H9 (cell line): ENCODE measurements at regions not wholly inside any gene's neighbourhood (a gene's known extent, or its start where the extent isn't known, plus 50 kb on each side); places are given as distances from the start of the nearest gene placed in this dataset.

Experiments
- DNase-seq: peaks from one replicate; pipeline ENCODE4 v3.0.0-alpha.2; 2017
- H2AFZ ChIP-seq: one replicate; pipeline ENCODE4 v1.6.1; 2013; ENCODE audit warnings: mild to moderate bottlenecking, low read length, control low read depth, moderate library complexity
- H2AK5ac ChIP-seq: 2 replicates; pipeline ENCODE4 v1.6.1; 2013; ENCODE audit warnings: low read length, control low read depth, mixed read lengths; ENCODE audit not compliant: insufficient read length
- H2BK120ac ChIP-seq: one replicate; pipeline ENCODE4 v1.6.1; 2013; ENCODE audit warnings: low read depth, mild to moderate bottlenecking, low read length, control low read depth, inconsistent platforms; ENCODE audit not compliant: poor library complexity, severe bottlenecking
- H2BK12ac ChIP-seq: 2 replicates; pipeline ENCODE4 v1.6.1; 2013; ENCODE audit warnings: low read length, control low read depth, mixed read lengths, low read depth; ENCODE audit not compliant: insufficient read length
- H2BK15ac ChIP-seq: 2 replicates; pipeline ENCODE4 v1.6.1; 2013; ENCODE audit warnings: low read depth, low read length, control low read depth
- H2BK20ac ChIP-seq: one replicate; pipeline ENCODE4 v1.6.1; 2013; ENCODE audit warnings: low read depth, mild to moderate bottlenecking, low read length, control low read depth, inconsistent platforms; ENCODE audit not compliant: poor library complexity, severe bottlenecking
- H2BK5ac ChIP-seq: 2 replicates; pipeline ENCODE4 v1.6.1; 2013; ENCODE audit warnings: low read length, control low read depth, mixed read lengths; ENCODE audit not compliant: insufficient read length
- H3K14ac ChIP-seq: 2 replicates; pipeline ENCODE4 v1.6.1; 2013; ENCODE audit warnings: low read length, control low read depth; ENCODE audit not compliant: insufficient read depth
- H3K18ac ChIP-seq: 2 replicates; pipeline ENCODE4 v1.6.1; 2013; ENCODE audit warnings: low read depth, mild to moderate bottlenecking, mixed read lengths, low read length, control low read depth; ENCODE audit not compliant: insufficient read length
- H3K23ac ChIP-seq: 2 replicates; pipeline ENCODE4 v1.6.1; 2013; ENCODE audit warnings: low read length, control low read depth, mixed read lengths, low read depth; ENCODE audit not compliant: insufficient read length
- H3K23me2 ChIP-seq: 2 replicates; pipeline ENCODE4 v1.6.1; 2013; ENCODE audit warnings: low read depth, mild to moderate bottlenecking, mixed read lengths, low read length, control low read depth; ENCODE audit not compliant: insufficient read length, poor library complexity, severe bottlenecking
- H3K27ac ChIP-seq: 2 replicates; pipeline ENCODE4 v1.5.1; 2013; ENCODE audit warnings: low read length, control low read depth, mixed read lengths, low read depth; ENCODE audit not compliant: insufficient read length
- H3K27me3 ChIP-seq: 2 replicates; pipeline ENCODE4 v1.6.1; 2013; ENCODE audit warnings: low read length, control low read depth, inconsistent platforms; ENCODE audit not compliant: insufficient read depth
- H3K4ac ChIP-seq: 2 replicates; pipeline ENCODE4 v1.6.1; 2013; ENCODE audit warnings: low read depth, mild to moderate bottlenecking, control low read depth, inconsistent platforms, low read length, moderate library complexity
- H3K4me1 ChIP-seq: 2 replicates; pipeline ENCODE4 v1.6.1; 2013; ENCODE audit warnings: low read length, control low read depth, inconsistent platforms; ENCODE audit not compliant: insufficient read depth
- H3K4me2 ChIP-seq: 2 replicates; pipeline ENCODE4 v1.6.1; 2013; ENCODE audit warnings: low read length, control low read depth, mixed read lengths; ENCODE audit not compliant: insufficient read length, insufficient read depth
- H3K56ac ChIP-seq: 2 replicates; pipeline ENCODE4 v1.6.1; 2013; ENCODE audit warnings: low read depth, mild to moderate bottlenecking, mixed read lengths, low read length, control low read depth; ENCODE audit not compliant: insufficient read length
- H3K79me1 ChIP-seq: 2 replicates; pipeline ENCODE4 v1.6.1; 2013; ENCODE audit warnings: low read depth, mild to moderate bottlenecking, moderate library complexity, low read length, control low read depth, inconsistent platforms; ENCODE audit not compliant: insufficient read depth, poor library complexity, severe bottlenecking
- H3K79me2 ChIP-seq: 2 replicates; pipeline ENCODE4 v1.6.1; 2013; ENCODE audit warnings: low read length, control low read depth, inconsistent platforms; ENCODE audit not compliant: insufficient read depth
- H3K9ac ChIP-seq: 2 replicates; pipeline ENCODE4 v1.6.1; 2013; ENCODE audit warnings: low read length, control low read depth, mixed read lengths; ENCODE audit not compliant: insufficient read length; ENCODE audit errors: extremely low read depth
- H3K9me3 ChIP-seq: one replicate; pipeline ENCODE4 v1.6.1; 2013; ENCODE audit warnings: low read depth, low read length, inconsistent platforms; ENCODE audit not compliant: control insufficient read depth
- H3T11ph ChIP-seq: one replicate; pipeline ENCODE4 v1.6.1; 2013; ENCODE audit warnings: mild to moderate bottlenecking, low read length, control low read depth, inconsistent platforms
- H4K20me1 ChIP-seq: one replicate; pipeline ENCODE4 v1.6.1; 2013; ENCODE audit not compliant: control insufficient read depth, insufficient read length, insufficient read depth
- H4K5ac ChIP-seq: 2 replicates; pipeline ENCODE4 v1.6.1; 2013; ENCODE audit warnings: low read depth, mild to moderate bottlenecking, mixed read lengths, low read length, control low read depth; ENCODE audit not compliant: insufficient read length
- H4K8ac ChIP-seq: replicated peaks from 2 replicates; pipeline ENCODE4 v1.6.1; 2013; ENCODE audit warnings: low read length, control low read depth, mixed read lengths, low read depth; ENCODE audit not compliant: insufficient read length
- H4K91ac ChIP-seq: 2 replicates; pipeline ENCODE4 v1.6.1; 2013; ENCODE audit warnings: low read depth, mild to moderate bottlenecking, moderate library complexity, mixed read lengths, low read length, control low read depth; ENCODE audit not compliant: insufficient read length
- H3K27ac Mint-ChIP-seq, 3 experiments: 2 replicates in 2 of 3; 3 replicates in 1 of 3; pipeline ENCODE4 v1.8.0; 2020 to 2021; ENCODE audit warnings: mixed read lengths in 3 of 3, mild to moderate bottlenecking in 1 of 3, moderate library complexity in 1 of 3
- H3K27me3 Mint-ChIP-seq: 2 replicates; pipeline ENCODE4 v1.8.0; 2021; ENCODE audit warnings: low read depth, mild to moderate bottlenecking, moderate library complexity, mixed read lengths
- H3K36me3 Mint-ChIP-seq, 3 experiments: 2 replicates in 2 of 3; 3 replicates in 1 of 3; pipeline ENCODE4 v1.8.0; 2020 to 2021; ENCODE audit warnings: low read depth in 3 of 3, mixed read lengths in 3 of 3; ENCODE audit not compliant: insufficient read depth in 1 of 3
- H3K4me1 Mint-ChIP-seq, 2 experiments: 2 replicates each; pipeline ENCODE4 v1.8.0; 2020; ENCODE audit warnings: mixed read lengths in 2 of 2
- H3K4me3 Mint-ChIP-seq, 2 experiments: 2 replicates in 1 of 2; 3 replicates in 1 of 2; pipeline ENCODE4 v1.8.0; 2020 to 2021; ENCODE audit warnings: mild to moderate bottlenecking in 2 of 2, mixed read lengths in 2 of 2, moderate library complexity in 1 of 2
- H3K9me3 Mint-ChIP-seq, 2 experiments: 2 replicates in 1 of 2; 3 replicates in 1 of 2; pipeline ENCODE4 v1.8.0; 2020; ENCODE audit warnings: mild to moderate bottlenecking in 2 of 2, mixed read lengths in 2 of 2, moderate library complexity in 1 of 2
- WGBS: extraction: QIAGEN DNeasy Blood & Tissue Kit; methylation state at CpG from one replicate; pipeline ENCODE4 v1.1.7; 2013; ENCODE audit warnings: missing lambda C conversion rate, low lambda C conversion rate, mixed read lengths; ENCODE audit not compliant: insufficient read length; ENCODE audit errors: extremely low coverage; 5-methylcytosine and 5-hydroxymethylcytosine counted together
- TF ChIP-seq, protein P1 (sequence below): fragments of 200-600 bp; sonication (generic); conservative IDR thresholded peaks from 3 replicates; pipeline ENCODE4 v1.8.0; 2021; ENCODE audit warnings: antibody characterized with exemption, mild to moderate bottlenecking

DNA sequence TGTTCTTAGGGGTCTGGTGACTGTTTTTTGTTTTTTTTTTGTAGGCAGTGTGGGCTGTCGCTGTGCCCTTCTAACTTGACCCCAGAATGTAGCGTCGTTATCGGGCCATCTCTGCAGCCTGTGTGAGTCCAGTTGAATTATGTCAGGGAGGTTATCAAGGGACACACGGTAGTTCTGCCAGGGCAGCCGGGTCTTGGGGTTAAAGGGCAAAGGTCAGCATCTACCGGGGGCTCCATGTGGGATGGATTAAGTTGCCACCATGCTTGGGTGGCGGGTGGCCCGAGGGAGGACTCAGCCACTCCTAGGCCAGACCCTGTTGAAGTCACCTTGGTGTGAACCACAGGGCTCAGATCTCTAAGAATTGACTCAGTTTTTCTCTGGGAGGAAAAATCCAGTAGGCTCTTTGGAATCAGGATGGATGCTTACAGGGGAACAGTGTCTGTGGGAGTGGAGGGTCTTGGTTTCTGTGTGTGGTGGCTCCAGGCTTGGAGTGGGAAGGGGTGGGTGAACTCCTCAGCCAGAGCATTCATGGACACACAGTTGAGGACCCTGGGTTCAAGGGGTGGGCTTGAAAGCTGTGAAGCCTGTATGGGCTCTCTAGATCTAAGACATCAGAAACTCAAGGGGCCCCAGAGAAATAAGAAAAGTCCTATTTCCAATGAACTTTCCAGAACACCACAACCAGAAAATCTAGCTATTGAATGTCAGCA is 191.7 kb downstream of the IRF8 start:
- Histone ChIP-seq H4K20me1 (no peaks in the 10 kb centered on the region), H4K91ac (no peak overlapping the region), H3K79me2 (no peaks in the 10 kb centered on the region), H3K4me2 (no peak overlapping the region), H4K8ac (no peak overlapping the region), H2BK15ac (no peak overlapping the region), H2BK120ac (no peak overlapping the region), H3K27ac (no peak overlapping the region), H3K18ac (no peak overlapping the region), H2BK20ac (no peak overlapping the region), H3K9me3 (no peaks in the 10 kb centered on the region), H3K4me1 (no peaks in the 10 kb centered on the region), H3K4ac (no peak overlapping the region), H4K5ac (no peak overlapping the region), H2BK12ac (no peak overlapping the region), H3K23me2 (no peaks in the 10 kb centered on the region), H2AK5ac (no peak overlapping the region), H3K79me1 (no peaks in the 10 kb centered on the region), H3K23ac (no peak overlapping the region), H3K27me3 (no peaks in the 10 kb centered on the region), H3K56ac (no peak overlapping the region), H2BK5ac (no peak overlapping the region), H2AFZ (no peak overlapping the region), H3K9ac (no peak overlapping the region), H3T11ph (no peak overlapping the region), H3K14ac (no peak overlapping the region)
- no peaks in the 10 kb centered on the region for H3K9me3 Mint-ChIP-seq
- H3K4me3 Mint-ChIP-seq: no peak overlapping the region
- H3K4me1 Mint-ChIP-seq: peaks cover 16 to 26% of the 10 kb centered on the region in 2 experiments
- no CpG with 5 or more reads among the region's 9 CpGs for WGBS
- TF ChIP-seq, protein P1, sequence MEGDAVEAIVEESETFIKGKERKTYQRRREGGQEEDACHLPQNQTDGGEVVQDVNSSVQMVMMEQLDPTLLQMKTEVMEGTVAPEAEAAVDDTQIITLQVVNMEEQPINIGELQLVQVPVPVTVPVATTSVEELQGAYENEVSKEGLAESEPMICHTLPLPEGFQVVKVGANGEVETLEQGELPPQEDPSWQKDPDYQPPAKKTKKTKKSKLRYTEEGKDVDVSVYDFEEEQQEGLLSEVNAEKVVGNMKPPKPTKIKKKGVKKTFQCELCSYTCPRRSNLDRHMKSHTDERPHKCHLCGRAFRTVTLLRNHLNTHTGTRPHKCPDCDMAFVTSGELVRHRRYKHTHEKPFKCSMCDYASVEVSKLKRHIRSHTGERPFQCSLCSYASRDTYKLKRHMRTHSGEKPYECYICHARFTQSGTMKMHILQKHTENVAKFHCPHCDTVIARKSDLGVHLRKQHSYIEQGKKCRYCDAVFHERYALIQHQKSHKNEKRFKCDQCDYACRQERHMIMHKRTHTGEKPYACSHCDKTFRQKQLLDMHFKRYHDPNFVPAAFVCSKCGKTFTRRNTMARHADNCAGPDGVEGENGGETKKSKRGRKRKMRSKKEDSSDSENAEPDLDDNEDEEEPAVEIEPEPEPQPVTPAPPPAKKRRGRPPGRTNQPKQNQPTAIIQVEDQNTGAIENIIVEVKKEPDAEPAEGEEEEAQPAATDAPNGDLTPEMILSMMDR: no peak
- peaks cover 2% of the 10 kb centered on the region for H3K27me3 Mint-ChIP-seq
- no peaks in the 10 kb centered on the region for H3K36me3 Mint-ChIP-seq
- no peak for DNase-seq
- H3K27ac Mint-ChIP-seq: peak overlapping the region in 1 of 3 experiments; percentile 34; a peak in 2 of 7 replicates
